K562 (cell line): ENCODE measurements at regions not wholly inside any gene's neighbourhood (a gene's known extent, or its start where the extent isn't known, plus 50 kb on each side); places are given as distances from the start of the nearest gene placed in this dataset.

Source experiments
- ELF4 ChIP-seq: fragments of 450-650 bp; formaldehyde crosslinking; IDR thresholded peaks from 2 replicates; pipeline ENCODE4 v1.4.0; 2022; ENCODE audit warnings: missing genetic modification characterization
- FOXJ2 ChIP-seq: fragments of 200-800 bp; sonication (Bioruptor generic); IDR thresholded peaks from 2 replicates; pipeline ENCODE4 v1.6.1; 2016; ENCODE audit warnings: missing genetic modification characterization, missing compliant biosample characterization
- TCF7L2 ChIP-seq: fragments of 150-350 bp; IDR thresholded peaks from 2 replicates; pipeline ENCODE4 v1.6.1; 2016; ENCODE audit warnings: low read depth, mild to moderate bottlenecking, low read length, moderate library complexity

DNA sequence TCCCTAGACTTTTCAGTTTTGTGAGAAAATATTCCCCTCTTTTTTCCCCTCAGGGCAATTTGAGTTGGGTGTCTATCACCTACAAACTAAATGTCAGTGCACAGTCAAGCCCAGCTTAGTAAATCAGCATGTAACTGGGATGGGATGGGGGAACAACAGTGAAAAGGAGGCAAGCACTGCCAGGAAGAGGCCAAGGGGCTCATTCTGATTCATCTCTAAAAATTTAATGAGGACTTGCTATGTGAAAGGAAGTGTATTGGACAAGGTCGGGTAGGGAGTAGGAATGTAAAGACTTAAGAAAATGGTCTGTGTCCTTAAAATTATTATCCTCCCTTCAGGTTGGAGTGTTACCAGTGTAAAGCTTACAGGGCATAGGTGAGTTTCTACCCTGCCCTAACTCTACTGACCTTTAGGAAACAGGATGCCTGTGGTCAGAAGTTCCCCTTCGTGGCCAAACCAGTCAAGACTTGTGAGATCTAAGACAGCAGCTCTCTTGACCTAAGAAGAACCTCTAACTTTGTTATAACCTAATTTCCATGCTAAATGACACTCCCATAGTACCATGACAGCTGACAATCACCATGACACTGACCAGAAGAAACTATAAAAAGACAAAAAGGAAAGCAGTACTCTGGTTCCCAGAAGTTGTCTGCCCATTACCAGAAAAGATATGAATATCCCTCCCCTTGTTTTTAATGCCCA, 194.4 kb upstream of the LDB2 start:
- TF ChIP-seq ELF4: no peak
- TF ChIP-seq FOXJ2: no peak
- no peak for TF ChIP-seq TCF7L2
